Gastroesophageal sphincter (tissue), 3 donors: ENCODE measurements at regions not wholly inside any gene's neighbourhood (a gene's known extent, or its start where the extent isn't known, plus 50 kb on each side); places are given as distances from the start of the nearest gene placed in this dataset.

Source experiments
- CTCF ChIP-seq, 4 experiments: fragments of 200-600 bp in 2 of 4; fragments of 450-650 bp in 2 of 4; sonication (generic) in 1 of 4; IDR thresholded peaks; one replicate each; pipeline ENCODE4 v1.5.1; 2017 to 2019; ENCODE audit warnings: antibody characterized with exemption in 4 of 4, mild to moderate bottlenecking in 2 of 4, moderate library complexity in 2 of 4
- EP300 ChIP-seq: sonication (generic); formaldehyde crosslinking; IDR thresholded peaks from one replicate; pipeline ENCODE4 v1.6.1; 2017; ENCODE audit warnings: antibody characterized with exemption, mild to moderate bottlenecking
- POLR2AphosphoS5 ChIP-seq: sonication (generic); formaldehyde crosslinking; IDR thresholded peaks from one replicate; pipeline ENCODE4 v1.6.1; 2017; ENCODE audit warnings: antibody characterized with exemption

GRCh38 chr5:145056800-145057199 is 778.3 kb downstream of the PRELID2 start:
- no peak for TF ChIP-seq POLR2AphosphoS5
- no peak for TF ChIP-seq CTCF (IDR thresholded peaks at IDR 0.05)
- TF ChIP-seq EP300, result no peak
